ENCODE measurements at regions not wholly inside any gene's neighbourhood (a gene's known extent, or its start where the extent isn't known, plus 50 kb on each side); places are given as distances from the start of the nearest gene placed in this dataset.
"Not testable (repeated sequence)": the region's sequence is repeated elsewhere in the genome, so short reads cannot be mapped to it uniquely, and the experiment has no call there.

DNA sequence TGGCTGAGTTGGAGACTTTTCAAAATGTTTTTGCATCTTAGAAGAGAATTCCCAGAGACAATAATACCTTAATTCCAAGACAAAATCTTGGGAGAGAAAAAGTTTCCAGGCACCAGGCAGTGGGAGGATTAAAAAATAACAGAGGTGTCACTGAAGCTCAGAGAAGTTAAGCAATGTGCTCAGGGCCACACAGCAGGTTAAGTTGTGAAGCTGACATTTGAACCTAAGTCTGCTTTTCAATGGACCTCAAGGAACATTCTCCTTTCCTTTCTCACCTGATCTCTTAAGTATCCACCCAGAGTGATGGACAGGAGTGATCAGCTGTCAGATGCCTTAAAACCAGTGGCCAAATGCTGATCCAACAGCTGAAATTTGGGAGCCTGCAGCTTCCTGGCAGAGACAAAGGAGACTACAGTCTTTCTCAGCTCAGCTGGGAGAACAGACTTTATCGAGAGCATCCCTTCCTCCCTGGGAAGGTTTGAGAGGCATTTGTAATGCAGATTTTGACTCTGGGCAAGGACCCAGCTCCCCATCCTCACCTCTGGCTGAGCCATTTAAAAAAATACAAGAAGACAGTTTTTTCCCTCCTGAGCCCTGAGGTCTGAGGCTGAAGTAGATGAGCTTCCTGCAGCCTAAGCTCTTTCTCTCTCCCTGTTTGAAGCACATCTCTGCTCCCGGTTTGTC lies 174.9 kb upstream of the RPH3A start:
- H3K9me3 ChIP-seq: no peaks in the 10 kb centered on the region
- WGBS, 3 donors: 0 to 3% (median 2%) methylated on average over 2 of the region's 2 CpGs
- intact Hi-C loops (cut with DNase I): no loop called here
- no peaks in the 10 kb centered on the region for H3K36me3 ChIP-seq (ENCODE audit: insufficient read depth in 1 of 2, low read depth in 1 of 2)
- no peak for ATAC-seq
- H3K27ac ChIP-seq: no peak overlapping the region
- no peak for DNase-seq
- H3K4me1 ChIP-seq: no peaks in the 10 kb centered on the region
- TF ChIP-seq CTCF (IDR thresholded peaks at IDR 0.05): no peak
- peaks cover 0 to 4% (median 3%) of the 10 kb centered on the region in 3 donors for H3K27me3 ChIP-seq (ENCODE audit: insufficient read depth in 3 of 3, low read length in 2 of 3)
- no peak overlapping the region for H3K4me3 ChIP-seq

DNA sequence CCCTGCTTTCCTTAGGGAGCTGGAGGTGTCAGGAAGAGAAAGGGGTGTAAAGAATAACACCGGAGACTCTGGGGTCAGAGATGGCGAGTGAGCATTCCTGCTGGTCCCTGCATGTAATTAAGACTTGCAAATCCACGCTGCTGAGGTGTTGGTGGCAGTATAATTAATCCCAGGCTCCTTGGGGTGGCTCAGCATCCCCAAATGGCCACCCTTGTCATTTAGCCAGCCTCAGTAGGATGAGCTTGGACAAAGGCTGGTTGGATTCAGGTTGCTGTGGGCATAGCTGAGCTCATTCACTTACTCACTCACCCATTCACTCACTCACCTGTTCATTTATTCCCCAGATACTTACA lies 174.4 kb upstream of the RPH3A start:
- no peak overlapping the region for H3K4me3 ChIP-seq
- ATAC-seq (no peak), DNase-seq (no peak)
- no peak overlapping the region for H3K27ac ChIP-seq
- intact Hi-C loops (cut with DNase I): no loop called here
- no peaks in the 10 kb centered on the region for H3K9me3 ChIP-seq
- H3K36me3 ChIP-seq (ENCODE audit: insufficient read depth in 1 of 2, low read depth in 1 of 2): no peaks in the 10 kb centered on the region
- no peak for TF ChIP-seq CTCF (IDR thresholded peaks at IDR 0.05)
- H3K4me1 ChIP-seq: no peaks in the 10 kb centered on the region
- H3K27me3 ChIP-seq (ENCODE audit: insufficient read depth in 3 of 3, low read length in 2 of 3): peaks cover 0 to 4% (median 3%) of the 10 kb centered on the region in 3 donors
- 0 to 2% (median 1%) methylated on average over 3 of the region's 3 CpGs for WGBS, 3 donors

- H3K4me1 ChIP-seq: no peaks in the 10 kb centered on the region
- no peaks in the 10 kb centered on the region for H3K27me3 ChIP-seq (ENCODE audit: insufficient read depth in 3 of 3, low read length in 2 of 3)
- ATAC-seq (no peak), DNase-seq (no peak)
- no peak overlapping the region for H3K4me3 ChIP-seq
- no peak for TF ChIP-seq CTCF (IDR thresholded peaks at IDR 0.05)
- no peaks in the 10 kb centered on the region for H3K9me3 ChIP-seq
- H3K27ac ChIP-seq: no peak overlapping the region
- WGBS, 3 donors: 34 to 38% (median 35%) methylated on average over 7 of the region's 7 CpGs
- H3K36me3 ChIP-seq (ENCODE audit: insufficient read depth in 1 of 2, low read depth in 1 of 2): no peaks in the 10 kb centered on the region
- intact Hi-C loops (cut with DNase I): no loop called here
Observed at GRCh38 chr12:112627851-112628250, 163.7 kb upstream of the RPH3A start.

DNA sequence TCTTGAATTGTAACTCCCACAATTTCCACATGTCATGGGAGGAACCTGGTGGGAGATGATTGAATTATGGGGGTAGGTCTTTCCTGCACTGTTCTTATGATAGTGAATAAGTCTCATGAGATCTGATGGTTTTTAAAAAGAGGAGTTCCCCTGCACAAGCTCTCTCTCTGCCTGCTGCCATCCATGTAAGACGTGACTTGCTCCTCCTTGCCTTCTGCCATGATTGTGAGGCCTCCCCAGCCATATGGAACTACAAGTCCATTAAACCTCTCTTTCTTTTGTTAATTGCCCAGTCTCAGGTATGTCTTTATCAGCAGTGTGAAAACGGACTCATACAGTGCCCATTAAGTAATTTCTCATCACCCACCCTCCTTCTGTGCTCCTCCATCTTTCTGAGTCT lies 159.6 kb upstream of the RPH3A start:
- intact Hi-C loops (cut with DNase I): not testable (repeated sequence)

DNA sequence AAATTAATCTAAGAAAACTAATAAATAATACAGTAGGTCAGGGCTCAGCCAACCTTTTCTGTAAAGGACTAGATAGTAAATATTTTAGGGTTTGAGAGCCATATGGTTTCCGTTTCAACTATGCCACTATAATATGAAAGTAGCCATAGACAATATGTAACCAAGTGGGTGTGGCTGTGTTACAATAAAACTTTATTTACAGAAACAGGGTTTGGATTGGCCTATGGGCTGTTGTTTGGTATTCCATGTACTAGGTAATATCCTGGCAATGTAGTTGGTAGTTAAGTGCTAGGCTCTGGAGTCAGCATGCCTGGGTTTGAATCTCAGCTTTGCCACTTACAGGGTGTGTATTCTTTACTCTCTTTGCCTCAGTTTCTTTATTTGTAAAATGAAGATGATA lies 156.5 kb upstream of the RPH3A start:
- no peaks in the 10 kb centered on the region for H3K9me3 ChIP-seq
- intact Hi-C loops (cut with DNase I): no loop called here
- peaks cover 0 to 2% (median 0%) of the 10 kb centered on the region in 3 donors for H3K27me3 ChIP-seq (ENCODE audit: insufficient read depth in 3 of 3, low read length in 2 of 3)
- no peaks in the 10 kb centered on the region for H3K4me1 ChIP-seq
- DNase-seq (no peak), ATAC-seq (no peak)
- no peak overlapping the region for H3K27ac ChIP-seq
- TF ChIP-seq CTCF (IDR thresholded peaks at IDR 0.05): no peak
- no peak overlapping the region for H3K4me3 ChIP-seq
- 82 to 89% (median 84%) methylated on average over 1 of the region's 1 CpG for whole genome bisulfite sequencing, 3 donors
- no peaks in the 10 kb centered on the region for H3K36me3 ChIP-seq (ENCODE audit: insufficient read depth in 1 of 2, low read depth in 1 of 2)

More for the DNA sequence above, 159.6 kb upstream of the RPH3A start:
- H3K27me3 ChIP-seq (ENCODE audit: insufficient read depth in 3 of 3, low read length in 2 of 3); DNase-seq; H3K4me3 ChIP-seq; H3K4me1 ChIP-seq; H3K9me3 ChIP-seq; H3K27ac ChIP-seq; H3K36me3 ChIP-seq (ENCODE audit: insufficient read depth in 1 of 2, low read depth in 1 of 2); ATAC-seq: not testable (repeated sequence)
- 51 to 63% (median 61%) methylated on average over 2 of the region's 2 CpGs for WGBS, 3 donors

All from psoas muscle (tissue), 7 donors.